Activated naive CD4-positive, alpha-beta T cell treated with anti-CD3 and anti-CD28 coated beads, Interleukin-2, amount 50 U/mL, for 72 hours (primary cell): ENCODE measurements at regions not wholly inside any gene's neighbourhood (a gene's known extent, or its start where the extent isn't known, plus 50 kb on each side); places are given as distances from the start of the nearest gene placed in this dataset.
A peak's percentile ranks its signal among the peaks of the same experiment; 100 is the strongest.
"Not testable (repeated sequence)": the region's sequence is repeated elsewhere in the genome, so short reads cannot be mapped to it uniquely, and the experiment has no call there.

Experiments
- ATAC-seq, 2 donors: fragments of 150-1000 bp; cut with Tn5 transposase; 2 replicates each; pipeline ENCODE4 v1.10.0; 2021; ENCODE audit warnings: mild to moderate bottlenecking in 2 of 2, moderate library complexity in 2 of 2
- DNase-seq, 2 donors: peaks; one replicate each; pipeline ENCODE4 v3.0.0; 2021 to 2022; ENCODE audit warnings: low spot score in 2 of 2
- H3K27ac Mint-ChIP-seq, 2 donors: one replicate each; pipeline ENCODE4 v1.8.0; 2022; ENCODE audit warnings: mild to moderate bottlenecking in 2 of 2, mixed read lengths in 2 of 2
- H3K36me3 Mint-ChIP-seq, 2 donors: one replicate each; pipeline ENCODE4 v1.8.0; 2022; ENCODE audit warnings: mixed read lengths in 2 of 2
- H3K9me3 Mint-ChIP-seq, 2 donors: one replicate each; pipeline ENCODE4 v1.8.0; 2022; ENCODE audit warnings: mixed read lengths in 2 of 2

GRCh38 chr4:54844911-54845310 is 187.2 kb downstream of the KIT start:
- no peak overlapping the region for H3K27ac Mint-ChIP-seq
- DNase-seq (no peak), ATAC-seq (no peak)
- no peaks in the 10 kb centered on the region for H3K36me3 Mint-ChIP-seq
- no peaks in the 10 kb centered on the region for H3K9me3 Mint-ChIP-seq

- DNase-seq: no peak
- H3K36me3 Mint-ChIP-seq: no peaks in the 10 kb centered on the region
- no peak overlapping the region for H3K27ac Mint-ChIP-seq
- ATAC-seq: no peak
- H3K9me3 Mint-ChIP-seq: no peaks in the 10 kb centered on the region
Measured at GRCh38 chr4:54843946-54844345, 186.2 kb downstream of the KIT start.

- ATAC-seq: no peak
- Mint-ChIP-seq H3K27ac (no peak overlapping the region), H3K36me3 (no peaks in the 10 kb centered on the region), H3K9me3 (no peaks in the 10 kb centered on the region)
- DNase-seq: no peak
Measured at GRCh38 chr4:54843106-54843505, 185.3 kb downstream of the KIT start.

GRCh38 chr4:54842656-54843055 is 184.9 kb downstream of the KIT start:
- Mint-ChIP-seq H3K36me3 (no peaks in the 10 kb centered on the region), H3K9me3 (no peaks in the 10 kb centered on the region), H3K27ac (no peak overlapping the region)
- no peak for ATAC-seq
- no peak for DNase-seq

DNA sequence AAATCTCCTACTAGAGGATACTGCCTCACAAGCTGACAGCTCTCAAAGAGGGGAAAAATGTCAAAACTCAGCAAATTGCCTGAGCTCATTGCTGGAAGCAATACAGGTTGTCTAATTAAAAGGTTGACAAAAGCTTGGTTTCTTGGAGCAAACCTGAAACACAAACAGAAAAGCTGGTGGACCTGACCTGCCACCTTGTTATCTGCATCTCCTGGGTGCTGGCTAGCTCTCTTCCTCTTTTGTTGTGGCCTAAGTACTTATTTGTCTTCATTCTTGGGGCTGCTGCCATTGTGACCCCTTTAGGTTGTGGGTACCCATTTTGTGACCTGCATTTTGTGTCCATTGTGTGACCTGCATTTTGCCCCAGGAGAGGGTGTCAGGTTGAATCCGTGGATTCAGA is 184.5 kb downstream of the KIT start:
- ATAC-seq (no peak), DNase-seq (no peak)
- Mint-ChIP-seq H3K36me3 (no peaks in the 10 kb centered on the region), H3K27ac (no peak overlapping the region), H3K9me3 (no peaks in the 10 kb centered on the region)

- ATAC-seq: no peak
- no peak overlapping the region for H3K27ac Mint-ChIP-seq
- no peak for DNase-seq
- no peaks in the 10 kb centered on the region for H3K36me3 Mint-ChIP-seq
- H3K9me3 Mint-ChIP-seq: no peaks in the 10 kb centered on the region
Measured at GRCh38 chr4:54840992-54841768, 183.4 kb downstream of the KIT start.

DNA sequence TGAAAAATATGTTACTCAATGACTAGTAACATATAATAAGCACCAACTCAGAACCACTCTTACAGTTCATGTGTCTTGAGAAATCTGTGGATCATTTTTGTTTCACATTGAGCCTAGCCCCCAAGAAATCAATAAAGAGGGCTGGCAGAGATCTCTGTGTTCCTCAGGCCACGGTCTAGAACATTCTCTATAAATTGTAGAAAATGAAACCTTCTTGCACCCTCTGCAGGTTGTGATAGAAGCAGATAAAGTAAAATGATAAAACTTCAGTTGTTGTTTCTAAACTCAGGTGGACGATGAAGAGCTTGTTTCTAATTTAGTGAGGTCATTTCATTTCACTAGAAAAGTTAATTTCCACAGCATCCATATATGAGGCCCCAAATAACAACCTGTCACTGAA is 182.7 kb downstream of the KIT start:
- no peak for ATAC-seq
- H3K36me3 Mint-ChIP-seq: no peaks in the 10 kb centered on the region
- H3K9me3 Mint-ChIP-seq: no peaks in the 10 kb centered on the region
- H3K27ac Mint-ChIP-seq: no peak overlapping the region
- DNase-seq: no peak

DNA sequence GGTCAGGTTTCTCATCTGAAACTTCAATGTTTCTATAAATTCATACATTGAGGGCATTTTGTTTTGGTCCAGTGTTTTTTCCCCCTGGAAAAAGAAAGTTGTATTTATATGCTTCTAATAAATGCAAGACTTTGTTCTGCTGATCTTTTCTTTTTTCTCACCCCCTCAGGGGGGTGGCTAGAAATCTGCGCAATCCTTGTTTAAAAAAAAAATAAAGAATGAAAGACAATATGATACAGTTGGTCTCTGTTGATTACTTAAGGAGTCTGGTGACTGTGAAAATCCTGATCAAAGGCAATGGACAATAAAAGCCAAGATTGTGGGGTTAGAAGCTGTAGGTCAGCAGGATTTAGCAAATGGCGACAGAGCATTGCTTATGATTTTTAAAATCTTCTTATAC is 180.5 kb downstream of the KIT start:
- Mint-ChIP-seq H3K9me3 (peaks cover 0 to 4% of the 10 kb centered on the region in 2 donors), H3K27ac (no peak overlapping the region), H3K36me3 (no peaks in the 10 kb centered on the region)
- ATAC-seq (no peak), DNase-seq (no peak)

- Mint-ChIP-seq H3K9me3 (peaks cover 0 to 4% of the 10 kb centered on the region in 2 donors), H3K27ac (no peak overlapping the region), H3K36me3 (no peaks in the 10 kb centered on the region)
- no peak for DNase-seq
- no peak for ATAC-seq
Measured at GRCh38 chr4:54837576-54838140, 179.9 kb downstream of the KIT start.

DNA sequence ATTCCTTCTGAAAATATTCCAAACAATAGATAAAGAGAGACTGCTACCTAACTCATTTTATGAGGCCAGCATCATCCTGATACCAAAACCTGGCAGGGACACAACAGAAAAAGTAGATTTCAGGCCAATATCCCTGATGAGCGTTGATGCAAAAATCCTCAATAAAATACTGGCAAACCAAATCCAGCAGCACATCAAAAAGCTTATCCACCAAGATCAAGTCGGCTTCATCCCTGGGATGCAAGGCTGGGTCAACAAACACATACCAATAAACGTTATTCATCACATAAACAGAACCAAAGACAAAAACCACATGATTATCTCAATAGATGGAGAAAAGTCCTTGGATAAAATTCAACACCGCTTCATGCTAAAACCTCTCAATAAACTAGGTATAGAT is 170.6 kb downstream of the KIT start:
- not testable (repeated sequence) for H3K27ac Mint-ChIP-seq, DNase-seq, ATAC-seq
- peaks cover 4 to 19% of the 10 kb centered on the region in 2 donors for H3K9me3 Mint-ChIP-seq
- peaks cover 0 to 21% of the 10 kb centered on the region in 2 donors for H3K36me3 Mint-ChIP-seq

GRCh38 chr4:54823616-54824015 is 165.9 kb downstream of the KIT start:
- peaks cover 4 to 16% of the 10 kb centered on the region in 2 donors for H3K9me3 Mint-ChIP-seq
- H3K27ac Mint-ChIP-seq: no peak overlapping the region
- DNase-seq (no peak), ATAC-seq (no peak)
- peaks cover 0 to 8% of the 10 kb centered on the region in 2 donors for H3K36me3 Mint-ChIP-seq

- ATAC-seq (no peak), DNase-seq (no peak)
- Mint-ChIP-seq H3K36me3 (no peaks in the 10 kb centered on the region), H3K27ac (no peak overlapping the region), H3K9me3 (peaks cover 3 to 9% of the 10 kb centered on the region in 2 donors)
Measured at GRCh38 chr4:54819034-54819433, 161.3 kb downstream of the KIT start.

- Mint-ChIP-seq H3K36me3 (no peaks in the 10 kb centered on the region), H3K9me3 (peaks cover 3 to 9% of the 10 kb centered on the region in 2 donors), H3K27ac (no peak overlapping the region)
- no peak for ATAC-seq
- DNase-seq: no peak
Measured at GRCh38 chr4:54818481-54818880, 160.7 kb downstream of the KIT start.

DNA sequence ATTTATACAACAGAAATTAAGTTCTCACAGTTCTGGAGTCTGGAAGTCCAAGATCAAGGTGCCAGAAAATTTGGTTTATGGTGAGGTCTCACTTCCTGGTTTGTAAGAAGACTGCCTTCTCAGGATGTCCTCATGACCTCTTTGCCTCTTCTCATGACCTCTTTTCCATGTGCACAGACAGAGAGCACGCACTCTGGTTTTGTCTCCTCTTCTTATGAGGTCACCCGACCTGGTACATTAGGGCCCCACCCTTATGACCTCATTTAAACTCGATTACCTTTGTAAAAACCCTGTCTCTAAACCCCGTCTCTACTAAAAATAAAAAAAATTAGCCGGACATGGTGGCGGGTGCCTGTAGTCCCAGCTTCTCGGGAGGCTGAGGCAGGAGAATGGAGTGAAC is 155.9 kb downstream of the KIT start:
- Mint-ChIP-seq H3K27ac (no peak overlapping the region), H3K36me3 (peaks cover 0 to 6% of the 10 kb centered on the region in 2 donors), H3K9me3 (peaks cover 8 to 11% of the 10 kb centered on the region in 2 donors)
- DNase-seq (no peak), ATAC-seq (no peak)

GRCh38 chr4:54806351-54806750 is 148.6 kb downstream of the KIT start:
- peaks cover 10 to 13% of the 10 kb centered on the region in 2 donors for H3K9me3 Mint-ChIP-seq
- peaks cover 0 to 9% of the 10 kb centered on the region in 2 donors for H3K36me3 Mint-ChIP-seq

GRCh38 chr4:54802336-54802735 is 144.6 kb downstream of the KIT start:
- Mint-ChIP-seq H3K27ac (no peak overlapping the region), H3K9me3 (peaks cover 3 to 10% of the 10 kb centered on the region in 2 donors), H3K36me3 (peaks cover 0 to 9% of the 10 kb centered on the region in 2 donors)
- DNase-seq (no peak), ATAC-seq (no peak)

More at GRCh38 chr4:54806351-54806750, 148.6 kb downstream of the KIT start:
- no peak overlapping the region for H3K27ac Mint-ChIP-seq
- ATAC-seq (no peak), DNase-seq (no peak)

- H3K27ac Mint-ChIP-seq: no peak overlapping the region
- no peak for DNase-seq
- ATAC-seq: peak in 1 of 2 donors; percentile 18
- H3K36me3 Mint-ChIP-seq: peaks cover 0 to 9% of the 10 kb centered on the region in 2 donors
- peaks cover 3 to 4% of the 10 kb centered on the region in 2 donors for H3K9me3 Mint-ChIP-seq
Measured at GRCh38 chr4:54800831-54801530, 143.2 kb downstream of the KIT start.
